OCI-LY1 (cell line): ENCODE measurements at regions not wholly inside any gene's neighbourhood (a gene's known extent, or its start where the extent isn't known, plus 50 kb on each side); places are given as distances from the start of the nearest gene placed in this dataset.

Experiments
- H2AFZ ChIP-seq: fragments of 200-600 bp; sonication (generic), shearing (Covaris generic); 2 replicates; pipeline ENCODE4 v1.6.0; 2014; ENCODE audit warnings: antibody characterized with exemption, mild to moderate bottlenecking, low read length
- H3F3A ChIP-seq: fragments of 200-600 bp; sonication (generic), shearing (Covaris generic); 2 replicates; pipeline ENCODE4 v1.6.0; 2014; ENCODE audit warnings: mild to moderate bottlenecking, antibody characterized with exemption, low read length, moderate library complexity; ENCODE audit not compliant: insufficient read depth
- H3K27ac ChIP-seq: fragments of 200-600 bp; sonication (generic); 2 replicates; pipeline ENCODE4 v1.5.1; 2014; ENCODE audit warnings: low read length, mixed run types, mild to moderate bottlenecking, low read depth; ENCODE audit not compliant: poor library complexity, severe bottlenecking
- H3K27me3 ChIP-seq: fragments of 200-600 bp; sonication (generic); 2 replicates; pipeline ENCODE4 v1.6.0; 2014; ENCODE audit warnings: antibody characterized with exemption, mild to moderate bottlenecking, low read length, moderate library complexity; ENCODE audit not compliant: insufficient read depth
- H3K36me3 ChIP-seq: fragments of 200-600 bp; sonication (generic); 2 replicates; pipeline ENCODE4 v1.6.1; 2014; ENCODE audit warnings: mild to moderate bottlenecking, antibody characterized with exemption, low read length, moderate library complexity, mixed read lengths; ENCODE audit not compliant: insufficient read depth
- H3K4me1 ChIP-seq: fragments of 200-600 bp; sonication (generic); 2 replicates; pipeline ENCODE4 v1.5.1; 2014; ENCODE audit warnings: mild to moderate bottlenecking, low read length, moderate library complexity; ENCODE audit not compliant: insufficient read depth, severe bottlenecking
- H3K4me2 ChIP-seq: fragments of 200-600 bp; sonication (generic), shearing (Covaris generic); 2 replicates; pipeline ENCODE4 v1.6.1; 2014; ENCODE audit warnings: low read length
- H3K4me3 ChIP-seq: fragments of 200-600 bp; sonication (generic); 2 replicates; pipeline ENCODE4 v1.5.1; 2014; ENCODE audit warnings: low read length, low read depth, mild to moderate bottlenecking, mixed read lengths; ENCODE audit not compliant: poor library complexity, severe bottlenecking
- H3K79me2 ChIP-seq: fragments of 200-600 bp; shearing (Covaris generic); 2 replicates; pipeline ENCODE4 v1.6.1; 2016; ENCODE audit warnings: mixed run types, low read length, mixed read lengths; ENCODE audit not compliant: insufficient read depth
- H3K9ac ChIP-seq: fragments of 200-600 bp; sonication (generic), shearing (Covaris generic); 2 replicates; pipeline ENCODE4 v1.6.1; 2014; ENCODE audit warnings: mild to moderate bottlenecking, low read length, mixed read lengths
- H3K9me2 ChIP-seq: fragments of 200-600 bp; sonication (generic), shearing (Covaris generic); 2 replicates; pipeline ENCODE4 v1.6.1; 2014; ENCODE audit warnings: low read depth, mild to moderate bottlenecking, low read length, mixed read lengths
- H3K9me3 ChIP-seq: fragments of 200-600 bp; shearing (Covaris generic); 2 replicates; pipeline ENCODE4 v1.6.1; 2014; ENCODE audit warnings: low read length, mixed read lengths
- H4K20me1 ChIP-seq: fragments of 200-600 bp; sonication (generic), shearing (Covaris generic); 2 replicates; pipeline ENCODE4 v1.6.0; 2016; ENCODE audit warnings: mild to moderate bottlenecking, low read length; ENCODE audit not compliant: insufficient read depth
- EZH2 ChIP-seq: fragments of 200-600 bp; sonication (generic), shearing (Covaris generic); IDR thresholded peaks from 2 replicates; pipeline ENCODE4 v1.8.0; 2017; ENCODE audit warnings: borderline replicate concordance, mixed run types, mild to moderate bottlenecking, antibody characterized with exemption, low read length, moderate library complexity, mixed read lengths
- TF ChIP-seq, protein P1 (sequence below): fragments of 200-600 bp; sonication (generic), shearing (Covaris generic); IDR thresholded peaks from 2 replicates; pipeline ENCODE4 v1.5.1; 2017; ENCODE audit warnings: mild to moderate bottlenecking, antibody characterized with exemption, low read length, moderate library complexity, mixed read lengths

DNA sequence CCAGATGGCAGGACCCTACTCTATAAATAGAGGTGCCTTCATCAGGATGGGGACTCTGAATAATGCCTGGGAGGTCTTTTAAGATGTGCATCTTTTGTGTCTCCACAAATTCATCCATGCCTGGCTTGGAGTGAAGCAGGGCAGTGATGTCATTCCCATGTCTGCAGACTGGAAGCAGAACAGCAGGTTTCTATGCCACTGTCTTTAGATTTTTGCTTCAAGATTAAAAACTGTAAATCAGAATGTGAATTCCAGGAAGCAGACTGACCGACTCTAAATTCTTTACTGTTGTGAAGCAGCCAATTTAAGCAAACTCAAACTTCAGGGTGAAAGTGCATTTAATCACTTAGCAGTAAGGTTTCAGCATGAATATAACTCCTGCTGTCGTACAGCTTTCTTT is 159.3 kb downstream of the SCG2 start:
- Histone ChIP-seq H3K9me3 (no peaks in the 10 kb centered on the region), H2AFZ (no peak overlapping the region), H3K4me2 (no peak overlapping the region), H3K79me2 (no peaks in the 10 kb centered on the region), H3K9me2 (no peaks in the 10 kb centered on the region), H3K9ac (no peak overlapping the region), H3K36me3 (no peaks in the 10 kb centered on the region), H3K4me1 (no peaks in the 10 kb centered on the region), H3F3A (no peaks in the 10 kb centered on the region), H3K27ac (no peak overlapping the region), H4K20me1 (no peaks in the 10 kb centered on the region), H3K27me3 (no peaks in the 10 kb centered on the region), H3K4me3 (no peak overlapping the region)
- TF ChIP-seq, protein P1, sequence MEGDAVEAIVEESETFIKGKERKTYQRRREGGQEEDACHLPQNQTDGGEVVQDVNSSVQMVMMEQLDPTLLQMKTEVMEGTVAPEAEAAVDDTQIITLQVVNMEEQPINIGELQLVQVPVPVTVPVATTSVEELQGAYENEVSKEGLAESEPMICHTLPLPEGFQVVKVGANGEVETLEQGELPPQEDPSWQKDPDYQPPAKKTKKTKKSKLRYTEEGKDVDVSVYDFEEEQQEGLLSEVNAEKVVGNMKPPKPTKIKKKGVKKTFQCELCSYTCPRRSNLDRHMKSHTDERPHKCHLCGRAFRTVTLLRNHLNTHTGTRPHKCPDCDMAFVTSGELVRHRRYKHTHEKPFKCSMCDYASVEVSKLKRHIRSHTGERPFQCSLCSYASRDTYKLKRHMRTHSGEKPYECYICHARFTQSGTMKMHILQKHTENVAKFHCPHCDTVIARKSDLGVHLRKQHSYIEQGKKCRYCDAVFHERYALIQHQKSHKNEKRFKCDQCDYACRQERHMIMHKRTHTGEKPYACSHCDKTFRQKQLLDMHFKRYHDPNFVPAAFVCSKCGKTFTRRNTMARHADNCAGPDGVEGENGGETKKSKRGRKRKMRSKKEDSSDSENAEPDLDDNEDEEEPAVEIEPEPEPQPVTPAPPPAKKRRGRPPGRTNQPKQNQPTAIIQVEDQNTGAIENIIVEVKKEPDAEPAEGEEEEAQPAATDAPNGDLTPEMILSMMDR: no peak
- TF ChIP-seq EZH2: no peak

DNA sequence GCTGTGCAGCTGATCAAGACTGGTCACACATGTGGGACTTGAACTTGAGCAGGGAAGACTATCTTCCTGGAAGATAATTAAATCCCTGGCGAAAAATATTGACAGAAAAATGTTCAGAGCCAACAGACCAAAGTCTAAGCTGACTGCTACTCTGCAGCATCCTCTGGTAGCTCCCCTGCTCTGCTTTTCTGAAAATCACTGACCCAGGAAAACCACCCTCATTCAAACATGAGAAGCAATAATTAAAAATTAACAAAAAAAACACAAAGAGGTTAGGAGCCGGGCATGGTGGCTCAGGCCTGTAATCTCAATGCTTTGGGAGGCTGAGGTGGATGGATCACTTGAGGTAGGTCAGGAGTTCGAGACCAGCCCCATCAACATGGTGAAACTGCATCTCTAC is 151.9 kb downstream of the SCG2 start:
- TF ChIP-seq, protein P1: no peak
- TF ChIP-seq EZH2: no peak
- no peaks in the 10 kb centered on the region for H3K9me3 ChIP-seq

DNA sequence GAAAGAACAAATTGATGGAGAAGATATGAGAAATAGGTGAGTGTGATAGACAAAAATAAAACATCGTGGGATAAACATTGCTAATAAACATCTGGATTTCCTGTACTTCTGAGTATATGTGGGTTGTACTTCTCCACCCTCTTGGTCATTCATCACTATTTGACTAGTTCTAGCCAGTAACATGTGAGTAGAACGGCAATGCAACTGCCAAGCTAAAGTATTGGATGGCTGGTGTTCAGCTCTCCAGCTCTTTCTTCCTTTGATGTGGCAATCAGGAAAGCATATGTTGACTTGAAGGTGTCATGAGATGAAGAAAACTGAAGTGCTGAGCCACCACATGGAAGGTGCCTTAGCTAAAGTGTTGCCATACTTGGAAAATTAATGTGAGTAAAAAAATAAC is 144.9 kb downstream of the SCG2 start:
- Histone ChIP-seq H3K9ac (no peak overlapping the region), H3K27me3 (no peaks in the 10 kb centered on the region), H3K79me2 (no peaks in the 10 kb centered on the region), H3K4me3 (no peak overlapping the region), H4K20me1 (no peaks in the 10 kb centered on the region), H3K9me2 (no peaks in the 10 kb centered on the region), H3K9me3 (no peaks in the 10 kb centered on the region), H3K4me1 (no peaks in the 10 kb centered on the region), H2AFZ (no peak overlapping the region), H3F3A (no peaks in the 10 kb centered on the region), H3K27ac (no peak overlapping the region), H3K36me3 (no peaks in the 10 kb centered on the region), H3K4me2 (no peak overlapping the region)
- TF ChIP-seq EZH2: no peak
- TF ChIP-seq, protein P1: no peak

More for the DNA sequence above, 151.9 kb downstream of the SCG2 start:
- H3K4me2 ChIP-seq: no peak overlapping the region
- H3K4me3 ChIP-seq: no peak overlapping the region
- no peaks in the 10 kb centered on the region for H3K27me3 ChIP-seq
- H3K4me1 ChIP-seq: no peaks in the 10 kb centered on the region
- no peak overlapping the region for H3K9ac ChIP-seq
- H4K20me1 ChIP-seq: no peaks in the 10 kb centered on the region
- no peak overlapping the region for H2AFZ ChIP-seq
- H3K9me2 ChIP-seq: no peaks in the 10 kb centered on the region
- no peaks in the 10 kb centered on the region for H3K36me3 ChIP-seq
- no peak overlapping the region for H3K27ac ChIP-seq
- H3K79me2 ChIP-seq: no peaks in the 10 kb centered on the region
- no peaks in the 10 kb centered on the region for H3F3A ChIP-seq
